ENCODE measurements at regions not wholly inside any gene's neighbourhood (a gene's known extent, or its start where the extent isn't known, plus 50 kb on each side); places are given as distances from the start of the nearest gene placed in this dataset.

DNA sequence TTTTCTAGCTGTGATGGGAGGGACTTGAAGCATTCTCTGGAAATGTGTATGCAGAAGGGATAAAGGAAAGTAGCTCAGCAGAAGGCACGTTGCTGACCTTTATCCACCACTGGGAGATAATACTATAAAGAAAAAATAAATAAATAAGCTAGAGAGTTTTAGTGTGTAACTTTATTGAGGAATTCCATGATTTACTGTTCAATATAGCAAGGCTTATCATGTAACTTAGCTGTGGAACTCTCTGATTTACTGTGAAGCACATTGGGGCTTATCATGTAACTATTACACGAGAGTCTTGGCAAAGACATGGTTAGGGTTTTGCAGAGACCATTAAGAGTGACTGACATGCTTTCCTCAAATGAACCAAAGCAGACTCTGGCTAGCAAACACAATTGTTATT is 316.1 kb upstream of the SNX7 start:
- Histone ChIP-seq H4K20me1 (ENCODE audit: low read depth) (no peaks in the 10 kb centered on the region), H3K79me2 (ENCODE audit: low read depth) (no peaks in the 10 kb centered on the region), H3F3A (ENCODE audit: low read depth) (no peaks in the 10 kb centered on the region), H3K4me3 (no peak overlapping the region), H3K9ac (no peak overlapping the region), H3K36me3 (no peaks in the 10 kb centered on the region), H3K27me3 (no peaks in the 10 kb centered on the region), H2AFZ (replicated peaks) (no peak overlapping the region), H3K4me2 (no peak overlapping the region), H3K27ac (no peak overlapping the region), H3K9me3 (ENCODE audit: low read depth) (no peaks in the 10 kb centered on the region), H3K4me1 (peaks cover 7% of the 10 kb centered on the region)
- Mint-ChIP-seq H3K36me3 (no peaks in the 10 kb centered on the region), H3K27ac (no peak overlapping the region), H3K4me3 (no peak overlapping the region), H3K27me3 (ENCODE audit: insufficient read depth, low read depth) (no peaks in the 10 kb centered on the region), H3K4me1 (peaks cover 10% of the 10 kb centered on the region), H3K9me3 (peaks cover 3% of the 10 kb centered on the region)
- TF ChIP-seq EZH2 (IDR thresholded peaks at IDR 0.05), result no peak
- TF ChIP-seq, protein P1, sequence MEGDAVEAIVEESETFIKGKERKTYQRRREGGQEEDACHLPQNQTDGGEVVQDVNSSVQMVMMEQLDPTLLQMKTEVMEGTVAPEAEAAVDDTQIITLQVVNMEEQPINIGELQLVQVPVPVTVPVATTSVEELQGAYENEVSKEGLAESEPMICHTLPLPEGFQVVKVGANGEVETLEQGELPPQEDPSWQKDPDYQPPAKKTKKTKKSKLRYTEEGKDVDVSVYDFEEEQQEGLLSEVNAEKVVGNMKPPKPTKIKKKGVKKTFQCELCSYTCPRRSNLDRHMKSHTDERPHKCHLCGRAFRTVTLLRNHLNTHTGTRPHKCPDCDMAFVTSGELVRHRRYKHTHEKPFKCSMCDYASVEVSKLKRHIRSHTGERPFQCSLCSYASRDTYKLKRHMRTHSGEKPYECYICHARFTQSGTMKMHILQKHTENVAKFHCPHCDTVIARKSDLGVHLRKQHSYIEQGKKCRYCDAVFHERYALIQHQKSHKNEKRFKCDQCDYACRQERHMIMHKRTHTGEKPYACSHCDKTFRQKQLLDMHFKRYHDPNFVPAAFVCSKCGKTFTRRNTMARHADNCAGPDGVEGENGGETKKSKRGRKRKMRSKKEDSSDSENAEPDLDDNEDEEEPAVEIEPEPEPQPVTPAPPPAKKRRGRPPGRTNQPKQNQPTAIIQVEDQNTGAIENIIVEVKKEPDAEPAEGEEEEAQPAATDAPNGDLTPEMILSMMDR (IDR thresholded peaks at IDR 0.05), result no peak
- no peak for TF ChIP-seq EZH2phosphoT487 (IDR thresholded peaks at IDR 0.05)
- DNase-seq (ENCODE audit: low spot score), result no peak

DNA sequence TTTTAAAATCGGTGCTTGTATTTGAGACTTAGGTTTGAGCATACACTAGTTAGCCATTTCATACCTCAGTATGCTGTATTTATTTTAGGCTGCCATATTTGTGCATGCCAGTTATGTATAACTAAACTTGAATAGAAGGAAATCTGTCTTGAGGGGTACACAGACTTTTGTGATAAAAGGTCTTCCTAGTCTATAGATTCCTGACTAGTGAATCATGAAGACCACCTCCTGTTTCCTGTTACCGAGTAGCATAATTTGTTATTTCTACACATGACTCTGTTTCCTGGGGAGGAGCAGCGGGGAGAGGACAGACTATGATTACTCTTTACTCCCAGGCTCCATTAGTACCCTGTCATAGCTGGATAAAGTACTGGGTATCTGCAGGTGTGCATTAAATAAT is 316.8 kb upstream of the SNX7 start:
- no peaks in the 10 kb centered on the region for H3K9me3 ChIP-seq (ENCODE audit: low read depth)
- H3K4me3 ChIP-seq, result no peak overlapping the region
- no peak overlapping the region for H3K27ac Mint-ChIP-seq
- TF ChIP-seq, protein P1 (IDR thresholded peaks at IDR 0.05), result no peak
- TF ChIP-seq EZH2phosphoT487 (IDR thresholded peaks at IDR 0.05) (no peak), EZH2 (IDR thresholded peaks at IDR 0.05) (no peak)
- H3K27me3 Mint-ChIP-seq (ENCODE audit: insufficient read depth, low read depth), result no peaks in the 10 kb centered on the region
- no peak overlapping the region for H2AFZ ChIP-seq (replicated peaks)
- H3K4me3 Mint-ChIP-seq, result no peak overlapping the region
- no peak overlapping the region for H3K9ac ChIP-seq
- DNase-seq (ENCODE audit: low spot score), result no peak
- H3K4me1 Mint-ChIP-seq, result peaks cover 10% of the 10 kb centered on the region
- H3K27ac ChIP-seq, result no peak overlapping the region
- H3K36me3 Mint-ChIP-seq, result no peaks in the 10 kb centered on the region
- peaks cover 3% of the 10 kb centered on the region for H3K9me3 Mint-ChIP-seq
- no peaks in the 10 kb centered on the region for H4K20me1 ChIP-seq (ENCODE audit: low read depth)
- no peak overlapping the region for H3K4me2 ChIP-seq
- peaks cover 7% of the 10 kb centered on the region for H3K4me1 ChIP-seq
- no peaks in the 10 kb centered on the region for H3K79me2 ChIP-seq (ENCODE audit: low read depth)
- no peaks in the 10 kb centered on the region for H3K36me3 ChIP-seq
- no peaks in the 10 kb centered on the region for H3K27me3 ChIP-seq
- H3F3A ChIP-seq (ENCODE audit: low read depth), result no peaks in the 10 kb centered on the region

- Mint-ChIP-seq H3K4me1 (peaks cover 10% of the 10 kb centered on the region), H3K9me3 (peaks cover 3% of the 10 kb centered on the region), H3K27ac (no peak overlapping the region), H3K36me3 (no peaks in the 10 kb centered on the region), H3K4me3 (no peak overlapping the region), H3K27me3 (ENCODE audit: insufficient read depth, low read depth) (no peaks in the 10 kb centered on the region)
- no peak overlapping the region for H3K4me2 ChIP-seq
- TF ChIP-seq EZH2 (IDR thresholded peaks at IDR 0.05) (no peak), EZH2phosphoT487 (IDR thresholded peaks at IDR 0.05) (no peak)
- TF ChIP-seq, protein P1 (IDR thresholded peaks at IDR 0.05), result no peak
- no peak overlapping the region for H3K4me3 ChIP-seq
- H3K79me2 ChIP-seq (ENCODE audit: low read depth), result no peaks in the 10 kb centered on the region
- no peak overlapping the region for H2AFZ ChIP-seq (replicated peaks)
- H3K9ac ChIP-seq, result no peak overlapping the region
- H3K27ac ChIP-seq, result no peak overlapping the region
- H3K27me3 ChIP-seq, result no peaks in the 10 kb centered on the region
- H4K20me1 ChIP-seq (ENCODE audit: low read depth), result no peaks in the 10 kb centered on the region
- no peaks in the 10 kb centered on the region for H3F3A ChIP-seq (ENCODE audit: low read depth)
- DNase-seq (ENCODE audit: low spot score), result no peak
- H3K4me1 ChIP-seq, result peaks cover 7% of the 10 kb centered on the region
- no peaks in the 10 kb centered on the region for H3K36me3 ChIP-seq
- H3K9me3 ChIP-seq (ENCODE audit: low read depth), result no peaks in the 10 kb centered on the region
Measured at GRCh38 chr1:98342566-98342965, 319.0 kb upstream of the SNX7 start.

Data from neural progenitor cell (in vitro differentiated cells).